ENCODE measurements at regions not wholly inside any gene's neighbourhood (a gene's known extent, or its start where the extent isn't known, plus 50 kb on each side); places are given as distances from the start of the nearest gene placed in this dataset.

GRCh38 chr2:12910431-12910830, 193.7 kb downstream of the TRIB2 start:
- TF ChIP-seq CTCF (optimal IDR thresholded peaks at IDR 0.05 in 1 of 3, IDR thresholded peaks at IDR 0.05 in 1 of 3, conservative IDR thresholded peaks at IDR 0.05 in 1 of 3; ENCODE audit: extremely low read depth in 1 of 3, insufficient read depth in 2 of 3, low read length in 3 of 3) (no peak), EZH2 (IDR thresholded peaks at IDR 0.05; ENCODE audit: low read length) (no peak)
